ENCODE measurements at regions not wholly inside any gene's neighbourhood (a gene's known extent, or its start where the extent isn't known, plus 50 kb on each side); places are given as distances from the start of the nearest gene placed in this dataset.
"Not testable (repeated sequence)": the region's sequence is repeated elsewhere in the genome, so short reads cannot be mapped to it uniquely, and the experiment has no call there.

GRCh38 chr5:82466986-82467561 is 188.9 kb upstream of the RPS23 start:
- no peak for DNase-seq

GRCh38 chr5:82465235-82465634 is 187.1 kb upstream of the RPS23 start:
- DNase-seq, result no peak

- no peak for DNase-seq
These were observed 181.5 kb upstream of the RPS23 start for GRCh38 chr5:82459626-82460025.

GRCh38 chr5:82455317-82455716 is 177.2 kb upstream of the RPS23 start:
- not testable (repeated sequence) for DNase-seq

- no peak for DNase-seq
These were observed 170.2 kb upstream of the RPS23 start for GRCh38 chr5:82448374-82448773.

- DNase-seq, result no peak
These were observed 169.8 kb upstream of the RPS23 start for GRCh38 chr5:82447913-82448312.

GRCh38 chr5:82446809-82447208 is 168.7 kb upstream of the RPS23 start:
- DNase-seq, result no peak

- no peak for DNase-seq
These were observed 167.7 kb upstream of the RPS23 start for GRCh38 chr5:82445726-82446335.

GRCh38 chr5:82439750-82440445 is 161.7 kb upstream of the RPS23 start:
- DNase-seq, result no peak

- not testable (repeated sequence) for DNase-seq
These were observed 159.4 kb upstream of the RPS23 start for GRCh38 chr5:82437565-82437964.

GRCh38 chr5:82436291-82436690 is 158.1 kb upstream of the RPS23 start:
- no peak for DNase-seq

GRCh38 chr5:82434696-82435660 is 156.8 kb upstream of the RPS23 start:
- not testable (repeated sequence) for DNase-seq

GRCh38 chr5:82426464-82427154 is 148.5 kb upstream of the RPS23 start:
- DNase-seq, result no peak

- DNase-seq, result no peak
These were observed 147.4 kb upstream of the RPS23 start for GRCh38 chr5:82425591-82425990.

GRCh38 chr5:82424211-82424610 is 146.1 kb upstream of the RPS23 start:
- no peak for DNase-seq

- no peak for DNase-seq
These were observed 144.6 kb upstream of the RPS23 start for GRCh38 chr5:82422751-82423181.

- DNase-seq, result no peak
These were observed 144.0 kb upstream of the RPS23 start for GRCh38 chr5:82422001-82422740.

GRCh38 chr5:82421119-82421518 is 143.0 kb upstream of the RPS23 start:
- no peak for DNase-seq

- DNase-seq, result not testable (repeated sequence)
These were observed 142.4 kb upstream of the RPS23 start for GRCh38 chr5:82420524-82420923.

GRCh38 chr5:82419559-82420332 is 141.6 kb upstream of the RPS23 start:
- DNase-seq, result no peak

GRCh38 chr5:82418608-82418950 is 140.4 kb upstream of the RPS23 start:
- no peak for DNase-seq

All from CD4-positive, alpha-beta T cell treated with Interleukin-6 for 4 hours (primary cell).